Endothelial cell of umbilical vein (primary cell): ENCODE measurements at regions not wholly inside any gene's neighbourhood (a gene's known extent, or its start where the extent isn't known, plus 50 kb on each side); places are given as distances from the start of the nearest gene placed in this dataset.

Experiments
- BruUV-seq: library from RNA; stranded (reverse); fragments of 400-500 nt; replicated peaks from 2 replicates; lab custom pipeline; 2021; lab: Mats Ljungman, UMichigan
- CTCF ChIA-PET: fragments of 300-600, 350-600 bp; sonication (Branson Sonifier 250); formaldehyde crosslinking; loops from one replicate; lab custom pipeline; 2021; ENCODE audit warnings: antibody characterized with exemption, inconsistent platforms; lab: Charles Lee
- POLR2A ChIA-PET: fragments of 300-600, 350-600 bp; sonication (Branson Sonifier 250); formaldehyde crosslinking; loops from one replicate; lab custom pipeline; 2021; ENCODE audit warnings: antibody characterized with exemption, inconsistent platforms; lab: Charles Lee
- DNase-seq: peaks from one replicate; pipeline ENCODE4 v3.0.0-alpha.2; 2011; ENCODE audit warnings: low read depth, low spot score
- FAIRE-seq: peaks from 2 replicates; lab custom pipeline; 2011; peaks lifted over from hg19 to GRCh38; lab: Jason Lieb, UNC
- H2AFZ ChIP-seq: 2 replicates; pipeline ENCODE4 v1.6.0; 2012; ENCODE audit warnings: low read depth, low read length, control low read depth, inconsistent platforms
- H3K27ac ChIP-seq: 2 replicates; pipeline ENCODE4 v1.5.1; 2011; ENCODE audit warnings: low read depth, mild to moderate bottlenecking, control low read depth, low read length, moderate library complexity; ENCODE audit not compliant: insufficient read depth
- H3K27me3 ChIP-seq, 2 experiments: 2 replicates each; pipeline versions ENCODE4 v1.6.0 to v1.6.1; 2011; ENCODE audit warnings: low read length in 2 of 2, mixed read lengths in 1 of 2; ENCODE audit not compliant: control insufficient read depth in 2 of 2, insufficient read depth in 2 of 2
- H3K36me3 ChIP-seq, 2 experiments: 2 replicates in 1 of 2; 3 replicates in 1 of 2; pipeline ENCODE4 v1.5.1; 2011; ENCODE audit warnings: low read length in 2 of 2, mild to moderate bottlenecking in 1 of 2, moderate library complexity in 1 of 2; ENCODE audit not compliant: control insufficient read depth in 2 of 2, insufficient read depth in 2 of 2; ENCODE audit errors: extremely low read depth in 1 of 2
- H3K4me1 ChIP-seq: 3 replicates; pipeline ENCODE4 v1.5.1; 2011; ENCODE audit warnings: mild to moderate bottlenecking, low read length; ENCODE audit not compliant: control insufficient read depth, insufficient read depth; ENCODE audit errors: extremely low read depth
- H3K4me2 ChIP-seq: 2 replicates; pipeline ENCODE4 v1.6.1; 2011; ENCODE audit warnings: low read length, control low read depth, mixed read lengths; ENCODE audit not compliant: insufficient read depth
- H3K4me3 ChIP-seq, 3 experiments: fragments of 200-600 bp in 1 of 3; sonication (generic), shearing (Covaris generic) in 1 of 3; replicated peaks in 1 of 3; 2 replicates each; pipeline ENCODE4 v1.5.1; 2011 to 2016; ENCODE audit warnings: control low read depth in 3 of 3, low read length in 3 of 3, mild to moderate bottlenecking in 2 of 3, inconsistent platforms in 1 of 3, low read depth in 1 of 3, moderate library complexity in 1 of 3; ENCODE audit not compliant: insufficient read depth in 1 of 3
- H3K79me2 ChIP-seq: 2 replicates; pipeline ENCODE4 v1.6.0; 2012; ENCODE audit warnings: low read length, inconsistent platforms; ENCODE audit not compliant: control insufficient read depth, insufficient read depth
- H3K9ac ChIP-seq: replicated peaks from 2 replicates; pipeline ENCODE3; 2011; ENCODE audit warnings: low read length, control low read depth; ENCODE audit not compliant: insufficient read depth; ENCODE audit errors: extremely low read depth
- H3K9me1 ChIP-seq: replicated peaks from 3 replicates; pipeline ENCODE4 v1.6.0; 2011; ENCODE audit warnings: mild to moderate bottlenecking, low read length; ENCODE audit not compliant: control insufficient read depth, insufficient read depth; ENCODE audit errors: extremely low read depth
- H3K9me3 ChIP-seq: replicated peaks from 2 replicates; pipeline ENCODE4 v1.5.1; 2012; ENCODE audit warnings: low read length, inconsistent platforms; ENCODE audit not compliant: control insufficient read depth, insufficient read depth
- H4K20me1 ChIP-seq: replicated peaks from 2 replicates; pipeline ENCODE3; 2011; ENCODE audit warnings: mild to moderate bottlenecking, low read length; ENCODE audit not compliant: control insufficient read depth, insufficient read depth; ENCODE audit errors: extremely low read depth
- CTCF ChIP-seq, 2 donors: IDR thresholded peaks; 1 replicate in 1 of 2; 2 replicates in 1 of 2; pipeline ENCODE4 v1.5.1; 2011; ENCODE audit warnings: low read length in 2 of 2, mild to moderate bottlenecking in 2 of 2, moderate library complexity in 2 of 2, control low read depth in 1 of 2, inconsistent platforms in 1 of 2, low read depth in 1 of 2; ENCODE audit not compliant: insufficient read depth in 1 of 2; ENCODE audit errors: extremely low read depth in 1 of 2
- EZH2 ChIP-seq: IDR thresholded peaks from 2 replicates; pipeline ENCODE4 v1.6.1; 2012; ENCODE audit warnings: borderline replicate concordance, low read depth, mild to moderate bottlenecking, moderate library complexity, low read length, inconsistent platforms; ENCODE audit not compliant: severe bottlenecking
- FOS ChIP-seq: IDR thresholded peaks from 2 replicates; pipeline ENCODE4 v1.6.1; 2011; ENCODE audit warnings: mild to moderate bottlenecking, low read length, moderate library complexity, borderline replicate concordance; ENCODE audit not compliant: insufficient read depth
- GATA2 ChIP-seq: IDR thresholded peaks from 2 replicates; pipeline ENCODE4 v1.7.0; 2011; ENCODE audit warnings: low read depth, mild to moderate bottlenecking, moderate library complexity, mixed read lengths, low read length; ENCODE audit not compliant: insufficient read length, insufficient read depth
- JUN ChIP-seq: IDR thresholded peaks from 2 replicates; pipeline ENCODE4 v1.6.1; 2011; ENCODE audit warnings: borderline replicate concordance, low read depth; ENCODE audit not compliant: insufficient read length, insufficient read depth
- MAX ChIP-seq: IDR thresholded peaks from 2 replicates; pipeline ENCODE4 v1.6.1; 2011; ENCODE audit not compliant: insufficient read depth, insufficient read length
- MYC ChIP-seq: IDR thresholded peaks from one replicate; pipeline ENCODE4 v1.6.1; 2011; ENCODE audit warnings: mild to moderate bottlenecking, low read depth, low read length
- POLR2A ChIP-seq: IDR thresholded peaks from 2 replicates; pipeline ENCODE4 v1.6.1; 2012; ENCODE audit warnings: low read depth, mild to moderate bottlenecking, control low read depth, low read length
- POLR2AphosphoS5 ChIP-seq: IDR thresholded peaks from 2 replicates; pipeline ENCODE4 v1.6.1; 2012; ENCODE audit warnings: low read depth, mild to moderate bottlenecking, control low read depth, low read length, moderate library complexity; ENCODE audit not compliant: insufficient read depth
- dilution Hi-C: fragments of 300-500 bp; cut with MboI; formaldehyde crosslinking; loops from one replicate; pipeline ENCODE4 v1.15.0; 2019; ENCODE audit warnings: low sequenced_read_pairs; ENCODE audit not compliant: extremely low pct_ligation_motif_present
- intact Hi-C: fragments of 100-400 bp; cut with micrococcal nuclease; formaldehyde crosslinking; loops from one replicate; pipeline ENCODE4 v1.10.0; 2022

GRCh38 chr13:103303078-103303651, 236.9 kb upstream of the SLC10A2 start:
- Histone ChIP-seq H3K4me1 (no peaks in the 10 kb centered on the region), H4K20me1 (no peaks in the 10 kb centered on the region), H3K4me2 (no peak overlapping the region), H3K27ac (no peak overlapping the region), H3K9ac (no peak overlapping the region), H2AFZ (no peak overlapping the region), H3K9me3 (no peaks in the 10 kb centered on the region), H3K9me1 (no peaks in the 10 kb centered on the region), H3K4me3 (no peak overlapping the region), H3K79me2 (no peaks in the 10 kb centered on the region), H3K27me3 (no peaks in the 10 kb centered on the region), H3K36me3 (no peaks in the 10 kb centered on the region)
- TF ChIP-seq GATA2 (no peak), MYC (no peak), FOS (no peak), MAX (no peak), EZH2 (no peak), POLR2A (no peak), CTCF (IDR thresholded peaks at IDR 0.05; ENCODE audit: extremely low read depth in 1 of 2, insufficient read depth in 1 of 2, low read depth in 1 of 2, low read length in 2 of 2) (no peak), JUN (no peak), POLR2AphosphoS5 (no peak)
- intact Hi-C loops, result no loop called here
- FAIRE-seq, result no peak
- POLR2A ChIA-PET, result no interaction called here
- dilution Hi-C loops, result no loop called here
- DNase-seq, result no peak
- no TSS peak for BruUV-seq
- CTCF ChIA-PET, result interaction anchor here (0.6 kb wide), 1 partner anchor 18 kb away, joined by 3 read pairs; no protein-coding TSS in a partner anchor
